ENCODE measurements at regions not wholly inside any gene's neighbourhood (a gene's known extent, or its start where the extent isn't known, plus 50 kb on each side); places are given as distances from the start of the nearest gene placed in this dataset.

DNA sequence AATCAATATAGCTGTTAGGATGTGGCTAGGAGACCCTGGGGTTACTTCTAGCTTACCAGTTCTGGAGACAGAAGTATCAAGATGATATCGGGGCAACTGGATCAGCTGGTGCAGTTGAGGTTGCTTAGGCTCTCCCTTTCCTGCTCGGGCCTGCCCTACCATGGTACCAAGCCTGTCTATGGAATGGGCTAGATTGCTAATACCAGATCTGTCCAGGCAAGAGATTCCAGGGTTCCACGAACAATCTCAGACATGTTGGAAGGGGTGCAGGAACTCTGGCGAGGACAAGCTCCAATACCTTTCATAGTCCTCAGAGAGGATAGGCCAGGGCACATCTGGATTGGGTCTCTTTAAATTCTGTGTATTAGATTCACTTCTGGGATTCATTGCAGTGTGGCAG lies 53.8 kb downstream of the ADM start:
- H3K4me1 ChIP-seq (ENCODE audit: insufficient read depth, low read length, severe bottlenecking): no peaks in the 10 kb centered on the region
- no peaks in the 10 kb centered on the region for H3K27me3 ChIP-seq (ENCODE audit: insufficient read depth, low read length)
- H3K27ac ChIP-seq (ENCODE audit: low read depth, low read length, poor library complexity, severe bottlenecking): no peak overlapping the region
- no peaks in the 10 kb centered on the region; the same call in 1 of the 2 replicates for H3K36me3 ChIP-seq (ENCODE audit: insufficient read depth, low read length)
- H3K9me3 ChIP-seq (ENCODE audit: low read length): no peaks in the 10 kb centered on the region; the same call in 1 of the 2 replicates
- no peaks in the 10 kb centered on the region for H3K9me2 ChIP-seq (ENCODE audit: low read depth, low read length)
- H3K4me3 ChIP-seq (ENCODE audit: low read depth, low read length, poor library complexity, severe bottlenecking): no peak overlapping the region
- no peak overlapping the region for H3K9ac ChIP-seq (ENCODE audit: low read length)
- no peaks in the 10 kb centered on the region for H3K79me2 ChIP-seq (ENCODE audit: insufficient read depth, low read length)
- no peak overlapping the region for H2AFZ ChIP-seq (ENCODE audit: low read length)
- H3F3A ChIP-seq (ENCODE audit: insufficient read depth, low read length): 0 out of 2 replicates have a peak, but pooled peaks cover 3% of the 10 kb centered on the region
- H4K20me1 ChIP-seq (ENCODE audit: insufficient read depth, low read length): no peaks in the 10 kb centered on the region
- H3K4me2 ChIP-seq (ENCODE audit: low read length): no peak overlapping the region
- no peak for TF ChIP-seq CTCF (IDR thresholded peaks at IDR 0.05; ENCODE audit: low read length)
- no peak for TF ChIP-seq EZH2 (IDR thresholded peaks at IDR 0.05; ENCODE audit: borderline replicate concordance, low read length)

- Histone ChIP-seq H3K4me3 (ENCODE audit: low read depth, low read length, poor library complexity, severe bottlenecking) (no peak overlapping the region), H2AFZ (ENCODE audit: low read length) (no peak overlapping the region), H3K9me2 (ENCODE audit: low read depth, low read length) (no peaks in the 10 kb centered on the region), H3K9me3 (ENCODE audit: low read length) (no peaks in the 10 kb centered on the region; the same call in 1 of the 2 replicates), H3K27me3 (ENCODE audit: insufficient read depth, low read length) (no peaks in the 10 kb centered on the region), H3K27ac (ENCODE audit: low read depth, low read length, poor library complexity, severe bottlenecking) (no peak overlapping the region), H4K20me1 (ENCODE audit: insufficient read depth, low read length) (no peaks in the 10 kb centered on the region), H3K4me1 (ENCODE audit: insufficient read depth, low read length, severe bottlenecking) (no peaks in the 10 kb centered on the region), H3K36me3 (ENCODE audit: insufficient read depth, low read length) (no peaks in the 10 kb centered on the region; the same call in 1 of the 2 replicates), H3K9ac (ENCODE audit: low read length) (no peak overlapping the region), H3F3A (ENCODE audit: insufficient read depth, low read length) (0 out of 2 replicates have a peak, but pooled peaks cover 3% of the 10 kb centered on the region), H3K4me2 (ENCODE audit: low read length) (no peak overlapping the region), H3K79me2 (ENCODE audit: insufficient read depth, low read length) (no peaks in the 10 kb centered on the region)
- TF ChIP-seq EZH2 (IDR thresholded peaks at IDR 0.05; ENCODE audit: borderline replicate concordance, low read length) (no peak), CTCF (IDR thresholded peaks at IDR 0.05; ENCODE audit: low read length) (no peak)
Observed at GRCh38 chr11:10359171-10359570, 54.3 kb downstream of the ADM start.

DNA sequence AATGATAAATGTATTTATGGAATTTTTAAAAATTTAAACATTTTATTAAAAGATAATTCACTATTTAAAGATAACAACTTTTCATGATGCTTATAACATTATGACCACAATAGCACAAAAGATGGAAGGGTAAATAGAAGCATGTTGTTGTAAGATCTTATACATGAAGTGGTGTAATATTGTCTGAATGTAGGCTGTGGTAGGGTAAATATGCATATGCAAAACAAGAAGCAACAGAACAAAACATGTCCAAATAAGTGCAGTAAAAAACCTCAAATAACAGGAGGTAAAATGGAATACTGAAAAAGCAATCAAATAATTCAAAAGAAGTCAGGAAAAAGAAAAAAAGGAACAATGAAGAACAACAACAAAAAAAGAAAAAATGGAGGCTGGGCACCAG lies 56.0 kb downstream of the ADM start:
- Histone ChIP-seq H2AFZ (ENCODE audit: low read length) (no peak overlapping the region), H3K4me1 (ENCODE audit: insufficient read depth, low read length, severe bottlenecking) (no peaks in the 10 kb centered on the region), H3K9me2 (ENCODE audit: low read depth, low read length) (no peaks in the 10 kb centered on the region), H3K4me2 (ENCODE audit: low read length) (no peak overlapping the region), H3F3A (ENCODE audit: insufficient read depth, low read length) (0 out of 2 replicates have a peak, but pooled peaks cover 3% of the 10 kb centered on the region), H3K9ac (ENCODE audit: low read length) (no peak overlapping the region), H4K20me1 (ENCODE audit: insufficient read depth, low read length) (no peaks in the 10 kb centered on the region), H3K4me3 (ENCODE audit: low read depth, low read length, poor library complexity, severe bottlenecking) (no peak overlapping the region), H3K36me3 (ENCODE audit: insufficient read depth, low read length) (no peaks in the 10 kb centered on the region), H3K79me2 (ENCODE audit: insufficient read depth, low read length) (no peaks in the 10 kb centered on the region), H3K9me3 (ENCODE audit: low read length) (no peaks in the 10 kb centered on the region; the same call in 1 of the 2 replicates), H3K27me3 (ENCODE audit: insufficient read depth, low read length) (no peaks in the 10 kb centered on the region), H3K27ac (ENCODE audit: low read depth, low read length, poor library complexity, severe bottlenecking) (no peak overlapping the region)
- TF ChIP-seq EZH2 (IDR thresholded peaks at IDR 0.05; ENCODE audit: borderline replicate concordance, low read length) (no peak), CTCF (IDR thresholded peaks at IDR 0.05; ENCODE audit: low read length) (no peak)

Measured in OCI-LY1 (cell line).